ENCODE measurements at regions not wholly inside any gene's neighbourhood (a gene's known extent, or its start where the extent isn't known, plus 50 kb on each side); places are given as distances from the start of the nearest gene placed in this dataset.

DNA sequence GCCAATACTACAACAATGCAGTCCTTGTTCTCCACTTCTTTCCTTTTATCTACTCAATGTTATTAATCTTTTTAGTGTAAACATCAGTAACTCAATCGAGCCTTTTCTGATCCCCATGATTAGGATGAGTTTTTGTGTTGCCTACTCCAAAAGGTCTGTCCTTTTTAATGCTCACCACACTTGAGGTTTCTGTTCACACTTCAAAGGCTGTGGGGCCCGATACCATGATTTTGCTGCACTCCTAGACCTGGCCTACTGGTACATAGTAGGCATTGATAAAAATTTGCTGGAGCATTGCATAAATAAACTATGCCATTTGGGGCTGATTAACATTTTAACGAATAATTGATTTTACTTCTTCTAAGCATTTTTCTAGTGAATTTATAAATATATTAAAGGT is 125.4 kb upstream of the KLF12 start:
- no peak for DNase-seq
- no peaks in the 10 kb centered on the region for H3K27me3 ChIP-seq (ENCODE audit: low read depth)
- H3K27ac ChIP-seq (replicated peaks), result no peak overlapping the region
- no peak overlapping the region for H3K4me3 ChIP-seq
- H3K36me3 ChIP-seq, result no peaks in the 10 kb centered on the region
- intact Hi-C loops (cut with micrococcal nuclease), result no loop called here
- TF ChIP-seq, protein P1, sequence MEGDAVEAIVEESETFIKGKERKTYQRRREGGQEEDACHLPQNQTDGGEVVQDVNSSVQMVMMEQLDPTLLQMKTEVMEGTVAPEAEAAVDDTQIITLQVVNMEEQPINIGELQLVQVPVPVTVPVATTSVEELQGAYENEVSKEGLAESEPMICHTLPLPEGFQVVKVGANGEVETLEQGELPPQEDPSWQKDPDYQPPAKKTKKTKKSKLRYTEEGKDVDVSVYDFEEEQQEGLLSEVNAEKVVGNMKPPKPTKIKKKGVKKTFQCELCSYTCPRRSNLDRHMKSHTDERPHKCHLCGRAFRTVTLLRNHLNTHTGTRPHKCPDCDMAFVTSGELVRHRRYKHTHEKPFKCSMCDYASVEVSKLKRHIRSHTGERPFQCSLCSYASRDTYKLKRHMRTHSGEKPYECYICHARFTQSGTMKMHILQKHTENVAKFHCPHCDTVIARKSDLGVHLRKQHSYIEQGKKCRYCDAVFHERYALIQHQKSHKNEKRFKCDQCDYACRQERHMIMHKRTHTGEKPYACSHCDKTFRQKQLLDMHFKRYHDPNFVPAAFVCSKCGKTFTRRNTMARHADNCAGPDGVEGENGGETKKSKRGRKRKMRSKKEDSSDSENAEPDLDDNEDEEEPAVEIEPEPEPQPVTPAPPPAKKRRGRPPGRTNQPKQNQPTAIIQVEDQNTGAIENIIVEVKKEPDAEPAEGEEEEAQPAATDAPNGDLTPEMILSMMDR (IDR thresholded peaks at IDR 0.05; ENCODE audit: borderline replicate concordance), result no peak
- H3K4me1 ChIP-seq, result no peaks in the 10 kb centered on the region
- H3K9me3 ChIP-seq (replicated peaks), result peaks cover 12% of the 10 kb centered on the region

DNA sequence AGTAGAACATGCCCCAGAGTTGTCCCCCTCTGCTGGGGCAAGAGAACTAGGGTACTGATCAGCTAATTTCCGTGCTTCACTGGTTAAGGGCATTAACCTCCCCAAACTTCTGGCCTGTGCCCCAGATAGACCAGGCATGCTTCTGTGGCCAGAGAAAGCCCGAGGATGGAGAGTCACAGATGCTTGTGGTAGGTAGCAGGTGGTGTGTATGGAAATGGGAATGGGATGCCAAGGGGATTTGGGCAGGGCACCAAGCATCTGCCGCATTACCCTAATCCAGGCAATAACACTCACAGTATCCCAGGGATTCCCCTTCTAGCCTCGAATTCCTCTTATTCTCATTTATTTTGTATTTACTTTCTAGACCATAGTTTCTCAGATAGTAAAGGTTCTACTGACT is 124.8 kb upstream of the KLF12 start:
- TF ChIP-seq, protein P1 (IDR thresholded peaks at IDR 0.05; ENCODE audit: borderline replicate concordance), result no peak
- no peak for DNase-seq
- intact Hi-C loops (cut with micrococcal nuclease), result no loop called here
- Histone ChIP-seq H3K27me3 (ENCODE audit: low read depth) (no peaks in the 10 kb centered on the region), H3K36me3 (no peaks in the 10 kb centered on the region), H3K27ac (replicated peaks) (no peak overlapping the region), H3K4me1 (no peaks in the 10 kb centered on the region), H3K4me3 (no peak overlapping the region), H3K9me3 (replicated peaks) (peaks cover 5% of the 10 kb centered on the region)

DNA sequence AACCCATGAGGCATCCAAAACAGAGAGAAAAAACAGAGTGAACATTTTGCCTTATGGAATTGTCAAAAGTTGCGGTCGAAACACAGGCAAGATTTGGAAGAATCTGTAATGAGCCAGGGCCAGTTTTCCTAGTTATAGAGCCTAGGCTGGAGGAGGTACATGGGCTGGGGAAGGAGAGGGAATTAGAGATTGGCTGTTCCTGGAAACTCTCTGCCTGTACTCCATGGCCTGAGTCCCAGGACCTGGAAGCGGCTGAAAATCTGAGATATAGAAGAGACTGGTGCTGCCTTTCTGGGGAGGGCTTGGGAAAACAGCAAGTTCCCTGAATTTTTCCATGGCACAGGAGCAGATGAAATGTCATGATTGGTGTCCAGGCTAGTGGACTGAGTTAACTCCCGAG is 122.8 kb upstream of the KLF12 start:
- TF ChIP-seq, protein P1 (IDR thresholded peaks at IDR 0.05; ENCODE audit: borderline replicate concordance), result no peak
- Histone ChIP-seq H3K36me3 (no peaks in the 10 kb centered on the region), H3K27ac (replicated peaks) (no peak overlapping the region), H3K4me3 (peak overlapping the region; percentile 23), H3K4me1 (no peaks in the 10 kb centered on the region), H3K27me3 (ENCODE audit: low read depth) (no peaks in the 10 kb centered on the region), H3K9me3 (replicated peaks) (no peaks in the 10 kb centered on the region)
- no peak for DNase-seq
- intact Hi-C loops (cut with micrococcal nuclease), result no loop called here

DNA sequence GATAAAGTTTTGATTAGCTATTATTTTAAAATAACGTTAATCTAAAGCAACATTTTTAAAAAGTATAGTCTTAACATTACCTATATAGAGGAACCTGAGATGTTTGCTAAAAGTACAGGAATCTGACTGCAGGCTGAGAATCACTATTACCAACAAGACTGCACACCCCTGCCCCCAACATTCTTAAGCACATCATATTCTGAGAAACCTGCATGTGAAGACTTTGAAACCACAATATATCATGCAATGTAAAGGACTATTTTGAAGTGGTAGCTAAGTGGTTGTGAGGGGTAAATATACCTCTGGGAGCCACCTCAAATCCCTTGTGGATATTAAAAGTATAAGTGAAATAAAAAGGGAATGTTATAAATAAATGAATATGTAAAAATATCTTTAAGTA is 119.0 kb upstream of the KLF12 start:
- TF ChIP-seq, protein P1 (IDR thresholded peaks at IDR 0.05; ENCODE audit: borderline replicate concordance), result no peak
- H3K27ac ChIP-seq (replicated peaks), result no peak overlapping the region

DNA sequence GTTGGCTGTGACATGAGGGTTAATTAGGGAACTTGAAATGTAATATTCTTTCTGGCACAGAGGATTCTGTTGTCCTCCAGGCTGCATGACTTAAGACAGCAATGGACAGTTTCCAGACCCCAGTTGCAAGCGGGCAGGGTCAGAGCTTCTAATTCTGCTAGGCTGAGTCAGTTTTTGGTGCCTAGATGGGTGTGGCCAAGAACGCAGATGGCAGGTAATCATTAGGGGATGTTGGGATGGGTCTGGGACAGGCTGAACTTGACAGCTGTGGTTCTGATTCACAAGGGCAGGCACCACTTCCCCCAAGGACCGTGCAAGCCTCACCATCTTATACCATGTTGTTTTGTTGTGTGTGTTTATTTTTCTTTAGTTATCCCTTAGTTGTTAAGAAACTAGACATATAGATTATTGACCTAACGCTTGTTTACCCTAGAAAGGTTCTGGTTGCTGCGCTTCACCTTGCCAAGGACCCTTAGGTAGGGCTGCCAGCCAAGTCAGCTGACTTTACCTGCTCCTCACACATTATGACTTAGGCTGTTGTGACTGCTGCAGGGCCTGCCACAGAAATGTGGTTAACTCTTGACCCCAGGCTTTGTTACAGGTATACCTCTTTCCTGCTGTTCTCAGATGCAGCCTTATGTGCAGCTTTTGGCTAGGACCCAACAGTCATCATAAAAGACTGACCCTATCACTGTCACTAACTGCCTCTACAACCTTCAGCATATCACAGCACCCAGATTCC is 117.7 kb upstream of the KLF12 start:
- H3K9me3 ChIP-seq (replicated peaks), result no peaks in the 10 kb centered on the region
- H3K27ac ChIP-seq (replicated peaks), result no peak overlapping the region
- no peaks in the 10 kb centered on the region for H3K36me3 ChIP-seq
- DNase-seq, result no peak
- H3K4me1 ChIP-seq, result no peaks in the 10 kb centered on the region
- TF ChIP-seq, protein P1 (IDR thresholded peaks at IDR 0.05; ENCODE audit: borderline replicate concordance), result no peak
- intact Hi-C loops (cut with micrococcal nuclease), result no loop called here
- H3K4me3 ChIP-seq, result no peak overlapping the region
- H3K27me3 ChIP-seq (ENCODE audit: low read depth), result no peaks in the 10 kb centered on the region

More for the DNA sequence above, 119.0 kb upstream of the KLF12 start:
- Histone ChIP-seq H3K4me3 (no peak overlapping the region), H3K4me1 (no peaks in the 10 kb centered on the region), H3K9me3 (replicated peaks) (no peaks in the 10 kb centered on the region), H3K27me3 (ENCODE audit: low read depth) (no peaks in the 10 kb centered on the region), H3K36me3 (no peaks in the 10 kb centered on the region)
- DNase-seq, result no peak
- intact Hi-C loops (cut with micrococcal nuclease), result no loop called here
